H9 (cell line): ENCODE measurements at regions not wholly inside any gene's neighbourhood (a gene's known extent, or its start where the extent isn't known, plus 50 kb on each side); places are given as distances from the start of the nearest gene placed in this dataset.

ENCODE experiments used
- DNase-seq: peaks from one replicate; pipeline ENCODE4 v3.0.0-alpha.2; 2017
- H2AFZ ChIP-seq: one replicate; pipeline ENCODE4 v1.6.1; 2013; ENCODE audit warnings: mild to moderate bottlenecking, low read length, control low read depth, moderate library complexity
- H2AK5ac ChIP-seq: 2 replicates; pipeline ENCODE4 v1.6.1; 2013; ENCODE audit warnings: low read length, control low read depth, mixed read lengths; ENCODE audit not compliant: insufficient read length
- H2BK120ac ChIP-seq: one replicate; pipeline ENCODE4 v1.6.1; 2013; ENCODE audit warnings: low read depth, mild to moderate bottlenecking, low read length, control low read depth, inconsistent platforms; ENCODE audit not compliant: poor library complexity, severe bottlenecking
- H2BK12ac ChIP-seq: 2 replicates; pipeline ENCODE4 v1.6.1; 2013; ENCODE audit warnings: low read length, control low read depth, mixed read lengths, low read depth; ENCODE audit not compliant: insufficient read length
- H2BK15ac ChIP-seq: 2 replicates; pipeline ENCODE4 v1.6.1; 2013; ENCODE audit warnings: low read depth, low read length, control low read depth
- H2BK20ac ChIP-seq: one replicate; pipeline ENCODE4 v1.6.1; 2013; ENCODE audit warnings: low read depth, mild to moderate bottlenecking, low read length, control low read depth, inconsistent platforms; ENCODE audit not compliant: poor library complexity, severe bottlenecking
- H2BK5ac ChIP-seq: 2 replicates; pipeline ENCODE4 v1.6.1; 2013; ENCODE audit warnings: low read length, control low read depth, mixed read lengths; ENCODE audit not compliant: insufficient read length
- H3K14ac ChIP-seq: 2 replicates; pipeline ENCODE4 v1.6.1; 2013; ENCODE audit warnings: low read length, control low read depth; ENCODE audit not compliant: insufficient read depth
- H3K18ac ChIP-seq: 2 replicates; pipeline ENCODE4 v1.6.1; 2013; ENCODE audit warnings: low read depth, mild to moderate bottlenecking, mixed read lengths, low read length, control low read depth; ENCODE audit not compliant: insufficient read length
- H3K23ac ChIP-seq: 2 replicates; pipeline ENCODE4 v1.6.1; 2013; ENCODE audit warnings: low read length, control low read depth, mixed read lengths, low read depth; ENCODE audit not compliant: insufficient read length
- H3K23me2 ChIP-seq: 2 replicates; pipeline ENCODE4 v1.6.1; 2013; ENCODE audit warnings: low read depth, mild to moderate bottlenecking, mixed read lengths, low read length, control low read depth; ENCODE audit not compliant: insufficient read length, poor library complexity, severe bottlenecking
- H3K27ac ChIP-seq: 2 replicates; pipeline ENCODE4 v1.5.1; 2013; ENCODE audit warnings: low read length, control low read depth, mixed read lengths, low read depth; ENCODE audit not compliant: insufficient read length
- H3K27me3 ChIP-seq: 2 replicates; pipeline ENCODE4 v1.6.1; 2013; ENCODE audit warnings: low read length, control low read depth, inconsistent platforms; ENCODE audit not compliant: insufficient read depth
- H3K4ac ChIP-seq: 2 replicates; pipeline ENCODE4 v1.6.1; 2013; ENCODE audit warnings: low read depth, mild to moderate bottlenecking, control low read depth, inconsistent platforms, low read length, moderate library complexity
- H3K4me1 ChIP-seq: 2 replicates; pipeline ENCODE4 v1.6.1; 2013; ENCODE audit warnings: low read length, control low read depth, inconsistent platforms; ENCODE audit not compliant: insufficient read depth
- H3K4me2 ChIP-seq: 2 replicates; pipeline ENCODE4 v1.6.1; 2013; ENCODE audit warnings: low read length, control low read depth, mixed read lengths; ENCODE audit not compliant: insufficient read length, insufficient read depth
- H3K56ac ChIP-seq: 2 replicates; pipeline ENCODE4 v1.6.1; 2013; ENCODE audit warnings: low read depth, mild to moderate bottlenecking, mixed read lengths, low read length, control low read depth; ENCODE audit not compliant: insufficient read length
- H3K79me1 ChIP-seq: 2 replicates; pipeline ENCODE4 v1.6.1; 2013; ENCODE audit warnings: low read depth, mild to moderate bottlenecking, moderate library complexity, low read length, control low read depth, inconsistent platforms; ENCODE audit not compliant: insufficient read depth, poor library complexity, severe bottlenecking
- H3K79me2 ChIP-seq: 2 replicates; pipeline ENCODE4 v1.6.1; 2013; ENCODE audit warnings: low read length, control low read depth, inconsistent platforms; ENCODE audit not compliant: insufficient read depth
- H3K9ac ChIP-seq: 2 replicates; pipeline ENCODE4 v1.6.1; 2013; ENCODE audit warnings: low read length, control low read depth, mixed read lengths; ENCODE audit not compliant: insufficient read length; ENCODE audit errors: extremely low read depth
- H3K9me3 ChIP-seq: one replicate; pipeline ENCODE4 v1.6.1; 2013; ENCODE audit warnings: low read depth, low read length, inconsistent platforms; ENCODE audit not compliant: control insufficient read depth
- H3T11ph ChIP-seq: one replicate; pipeline ENCODE4 v1.6.1; 2013; ENCODE audit warnings: mild to moderate bottlenecking, low read length, control low read depth, inconsistent platforms
- H4K20me1 ChIP-seq: one replicate; pipeline ENCODE4 v1.6.1; 2013; ENCODE audit not compliant: control insufficient read depth, insufficient read length, insufficient read depth
- H4K5ac ChIP-seq: 2 replicates; pipeline ENCODE4 v1.6.1; 2013; ENCODE audit warnings: low read depth, mild to moderate bottlenecking, mixed read lengths, low read length, control low read depth; ENCODE audit not compliant: insufficient read length
- H4K8ac ChIP-seq: replicated peaks from 2 replicates; pipeline ENCODE4 v1.6.1; 2013; ENCODE audit warnings: low read length, control low read depth, mixed read lengths, low read depth; ENCODE audit not compliant: insufficient read length
- H4K91ac ChIP-seq: 2 replicates; pipeline ENCODE4 v1.6.1; 2013; ENCODE audit warnings: low read depth, mild to moderate bottlenecking, moderate library complexity, mixed read lengths, low read length, control low read depth; ENCODE audit not compliant: insufficient read length
- H3K27ac Mint-ChIP-seq, 3 experiments: 2 replicates in 2 of 3; 3 replicates in 1 of 3; pipeline ENCODE4 v1.8.0; 2020 to 2021; ENCODE audit warnings: mixed read lengths in 3 of 3, mild to moderate bottlenecking in 1 of 3, moderate library complexity in 1 of 3
- H3K27me3 Mint-ChIP-seq: 2 replicates; pipeline ENCODE4 v1.8.0; 2021; ENCODE audit warnings: low read depth, mild to moderate bottlenecking, moderate library complexity, mixed read lengths
- H3K36me3 Mint-ChIP-seq, 3 experiments: 2 replicates in 2 of 3; 3 replicates in 1 of 3; pipeline ENCODE4 v1.8.0; 2020 to 2021; ENCODE audit warnings: low read depth in 3 of 3, mixed read lengths in 3 of 3; ENCODE audit not compliant: insufficient read depth in 1 of 3
- H3K4me1 Mint-ChIP-seq, 2 experiments: 2 replicates each; pipeline ENCODE4 v1.8.0; 2020; ENCODE audit warnings: mixed read lengths in 2 of 2
- H3K4me3 Mint-ChIP-seq, 2 experiments: 2 replicates in 1 of 2; 3 replicates in 1 of 2; pipeline ENCODE4 v1.8.0; 2020 to 2021; ENCODE audit warnings: mild to moderate bottlenecking in 2 of 2, mixed read lengths in 2 of 2, moderate library complexity in 1 of 2
- H3K9me3 Mint-ChIP-seq, 2 experiments: 2 replicates in 1 of 2; 3 replicates in 1 of 2; pipeline ENCODE4 v1.8.0; 2020; ENCODE audit warnings: mild to moderate bottlenecking in 2 of 2, mixed read lengths in 2 of 2, moderate library complexity in 1 of 2
- TF ChIP-seq, protein P1 (sequence below): fragments of 200-600 bp; sonication (generic); conservative IDR thresholded peaks from 3 replicates; pipeline ENCODE4 v1.8.0; 2021; ENCODE audit warnings: antibody characterized with exemption, mild to moderate bottlenecking

DNA sequence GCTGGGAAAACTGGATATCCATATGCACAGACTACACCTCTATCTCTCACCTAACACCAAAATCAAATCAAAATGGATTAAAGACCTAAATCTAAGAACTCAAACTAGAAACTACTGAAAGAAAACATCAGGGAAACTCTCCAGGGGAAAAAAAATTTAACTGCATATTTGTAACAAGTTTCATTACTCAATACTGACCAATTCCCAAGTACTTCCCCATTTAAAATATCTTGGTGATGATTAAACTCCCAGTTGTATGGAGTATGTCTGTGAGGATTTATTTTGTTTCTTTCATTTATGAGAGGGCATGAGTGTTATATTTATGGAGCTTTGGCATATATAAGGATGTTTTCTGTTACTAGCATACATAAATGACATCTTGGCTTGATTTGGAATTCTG, 112.3 kb upstream of the IL15 start:
- Mint-ChIP-seq H3K27ac (no peak overlapping the region), H3K9me3 (peaks cover 2 to 3% of the 10 kb centered on the region in 2 experiments; a peak in 4 of 5 replicates), H3K4me3 (no peak overlapping the region), H3K36me3 (no peaks in the 10 kb centered on the region), H3K27me3 (no peaks in the 10 kb centered on the region), H3K4me1 (no peaks in the 10 kb centered on the region)
- Histone ChIP-seq H2BK20ac (no peak overlapping the region), H3K79me2 (no peaks in the 10 kb centered on the region), H2BK12ac (no peak overlapping the region), H3K56ac (no peak overlapping the region), H2BK5ac (no peak overlapping the region), H3K23me2 (no peaks in the 10 kb centered on the region), H2AFZ (no peak overlapping the region), H3T11ph (no peak overlapping the region), H3K9me3 (no peaks in the 10 kb centered on the region), H4K20me1 (no peaks in the 10 kb centered on the region), H4K5ac (no peak overlapping the region), H3K14ac (no peak overlapping the region), H2BK120ac (no peak overlapping the region), H3K4ac (no peak overlapping the region), H2BK15ac (no peak overlapping the region), H4K91ac (no peak overlapping the region), H2AK5ac (no peak overlapping the region), H3K9ac (no peak overlapping the region), H3K79me1 (no peaks in the 10 kb centered on the region), H3K23ac (no peak overlapping the region), H3K27me3 (no peaks in the 10 kb centered on the region), H4K8ac (no peak overlapping the region), H3K4me1 (no peaks in the 10 kb centered on the region), H3K4me2 (no peak overlapping the region), H3K27ac (no peak overlapping the region), H3K18ac (no peak overlapping the region)
- TF ChIP-seq, protein P1, sequence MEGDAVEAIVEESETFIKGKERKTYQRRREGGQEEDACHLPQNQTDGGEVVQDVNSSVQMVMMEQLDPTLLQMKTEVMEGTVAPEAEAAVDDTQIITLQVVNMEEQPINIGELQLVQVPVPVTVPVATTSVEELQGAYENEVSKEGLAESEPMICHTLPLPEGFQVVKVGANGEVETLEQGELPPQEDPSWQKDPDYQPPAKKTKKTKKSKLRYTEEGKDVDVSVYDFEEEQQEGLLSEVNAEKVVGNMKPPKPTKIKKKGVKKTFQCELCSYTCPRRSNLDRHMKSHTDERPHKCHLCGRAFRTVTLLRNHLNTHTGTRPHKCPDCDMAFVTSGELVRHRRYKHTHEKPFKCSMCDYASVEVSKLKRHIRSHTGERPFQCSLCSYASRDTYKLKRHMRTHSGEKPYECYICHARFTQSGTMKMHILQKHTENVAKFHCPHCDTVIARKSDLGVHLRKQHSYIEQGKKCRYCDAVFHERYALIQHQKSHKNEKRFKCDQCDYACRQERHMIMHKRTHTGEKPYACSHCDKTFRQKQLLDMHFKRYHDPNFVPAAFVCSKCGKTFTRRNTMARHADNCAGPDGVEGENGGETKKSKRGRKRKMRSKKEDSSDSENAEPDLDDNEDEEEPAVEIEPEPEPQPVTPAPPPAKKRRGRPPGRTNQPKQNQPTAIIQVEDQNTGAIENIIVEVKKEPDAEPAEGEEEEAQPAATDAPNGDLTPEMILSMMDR = no peak
- DNase-seq = no peak
